ENCODE measurements at regions not wholly inside any gene's neighbourhood (a gene's known extent, or its start where the extent isn't known, plus 50 kb on each side); places are given as distances from the start of the nearest gene placed in this dataset.
"Not testable (repeated sequence)": the region's sequence is repeated elsewhere in the genome, so short reads cannot be mapped to it uniquely, and the experiment has no call there.

DNA sequence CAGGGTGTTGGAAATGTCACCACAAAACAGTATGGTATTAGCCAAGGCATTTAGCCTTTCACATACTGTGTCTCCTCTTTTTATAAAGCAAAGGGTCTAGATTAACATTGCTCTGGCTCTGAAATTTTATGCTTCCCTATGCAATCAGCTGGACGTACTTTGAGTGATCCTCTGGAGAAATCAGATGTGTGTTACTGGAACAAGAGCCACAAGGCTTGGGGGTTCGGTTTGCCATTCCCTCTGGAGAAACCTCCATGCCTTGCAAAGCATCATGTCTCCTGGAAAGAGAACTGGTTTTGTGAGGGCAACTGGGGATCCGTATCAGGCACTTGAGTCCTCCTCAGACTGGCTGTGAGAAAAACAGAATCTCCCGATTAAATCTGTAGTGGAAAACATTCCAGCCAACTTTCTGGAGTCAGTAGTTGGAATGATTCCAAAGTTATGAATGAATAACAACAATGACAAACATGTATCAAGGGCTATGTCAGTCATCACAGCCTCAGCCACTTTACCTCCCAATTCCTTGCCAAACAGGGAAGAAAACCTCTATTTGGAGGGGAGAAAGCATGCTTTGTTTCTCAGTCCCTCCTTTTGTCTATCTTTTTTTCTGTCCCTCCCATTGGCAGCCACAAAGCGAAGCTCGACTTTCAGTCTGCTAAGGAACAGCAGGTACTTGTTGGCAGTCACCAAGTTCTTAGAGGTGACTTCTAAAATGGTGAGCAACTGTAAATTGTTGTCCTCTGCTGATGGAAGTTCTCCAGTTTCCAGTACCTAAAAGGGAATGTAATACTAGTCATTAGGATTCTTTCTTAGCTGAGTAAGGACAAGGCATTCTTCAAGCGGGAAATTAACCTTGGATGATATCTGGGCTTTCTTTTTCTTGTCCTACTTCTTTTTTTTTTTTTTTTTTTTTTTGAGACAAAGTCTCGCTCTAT, 864.8 kb upstream of the AUTS2 start:
- DNase-seq, result no peak

DNA sequence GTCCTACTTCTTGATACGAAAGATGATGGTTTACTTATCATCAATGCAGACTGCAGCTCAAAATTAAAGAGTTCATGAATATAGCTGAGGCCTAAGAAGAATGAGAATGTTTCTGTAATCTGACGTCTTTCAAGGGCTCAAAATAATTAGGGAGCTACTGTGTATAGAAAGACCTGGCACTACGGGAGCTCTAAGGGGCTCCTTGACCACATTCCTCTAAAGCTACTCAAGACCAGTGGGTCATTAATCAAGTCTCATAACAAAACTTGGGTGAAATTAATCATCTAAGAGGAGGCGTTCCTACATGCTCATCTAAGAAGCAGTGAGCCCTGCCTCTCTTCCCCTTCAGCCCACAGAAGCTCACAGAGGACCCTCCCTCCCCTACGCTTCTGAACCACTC, 863.8 kb upstream of the AUTS2 start:
- DNase-seq, result no peak

DNA sequence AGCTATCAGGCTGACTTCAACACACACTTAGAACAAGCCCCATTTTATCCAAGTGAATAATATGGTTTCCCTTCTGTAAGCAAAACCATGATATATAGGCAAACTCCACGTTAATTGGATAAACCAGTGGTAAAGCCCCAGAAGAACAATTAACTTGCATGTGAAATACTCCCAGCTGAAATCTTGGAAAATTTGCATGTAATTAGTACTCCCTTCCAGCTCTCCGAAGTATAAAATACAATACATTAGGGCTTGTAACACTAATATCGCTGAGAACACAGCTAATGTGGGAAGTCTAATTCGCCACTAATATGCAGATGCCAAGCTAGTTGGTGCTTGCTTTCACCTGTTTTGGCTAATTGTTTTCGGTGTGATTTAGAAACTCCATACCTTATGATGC, 859.0 kb upstream of the AUTS2 start:
- no peak for DNase-seq

DNA sequence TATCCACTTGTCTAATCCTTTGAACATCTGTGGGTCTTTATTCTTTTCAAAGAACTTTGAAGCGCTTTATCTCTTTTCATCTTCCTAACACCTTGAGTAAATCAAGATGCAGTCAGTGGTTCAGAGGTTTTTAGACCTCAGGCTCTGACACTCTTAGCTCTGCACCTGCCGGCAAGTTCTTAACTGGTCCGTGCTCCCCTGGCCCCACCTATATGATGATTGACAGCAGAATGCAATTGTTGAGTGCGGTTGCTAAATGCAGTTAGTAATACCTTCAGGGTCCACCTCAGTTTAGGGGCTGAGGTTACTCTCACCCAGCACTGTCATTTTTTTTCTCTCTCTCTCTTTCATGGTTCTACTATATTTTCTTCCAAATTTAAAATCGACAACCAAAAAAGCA, 854.2 kb upstream of the AUTS2 start:
- DNase-seq, result no peak

DNA sequence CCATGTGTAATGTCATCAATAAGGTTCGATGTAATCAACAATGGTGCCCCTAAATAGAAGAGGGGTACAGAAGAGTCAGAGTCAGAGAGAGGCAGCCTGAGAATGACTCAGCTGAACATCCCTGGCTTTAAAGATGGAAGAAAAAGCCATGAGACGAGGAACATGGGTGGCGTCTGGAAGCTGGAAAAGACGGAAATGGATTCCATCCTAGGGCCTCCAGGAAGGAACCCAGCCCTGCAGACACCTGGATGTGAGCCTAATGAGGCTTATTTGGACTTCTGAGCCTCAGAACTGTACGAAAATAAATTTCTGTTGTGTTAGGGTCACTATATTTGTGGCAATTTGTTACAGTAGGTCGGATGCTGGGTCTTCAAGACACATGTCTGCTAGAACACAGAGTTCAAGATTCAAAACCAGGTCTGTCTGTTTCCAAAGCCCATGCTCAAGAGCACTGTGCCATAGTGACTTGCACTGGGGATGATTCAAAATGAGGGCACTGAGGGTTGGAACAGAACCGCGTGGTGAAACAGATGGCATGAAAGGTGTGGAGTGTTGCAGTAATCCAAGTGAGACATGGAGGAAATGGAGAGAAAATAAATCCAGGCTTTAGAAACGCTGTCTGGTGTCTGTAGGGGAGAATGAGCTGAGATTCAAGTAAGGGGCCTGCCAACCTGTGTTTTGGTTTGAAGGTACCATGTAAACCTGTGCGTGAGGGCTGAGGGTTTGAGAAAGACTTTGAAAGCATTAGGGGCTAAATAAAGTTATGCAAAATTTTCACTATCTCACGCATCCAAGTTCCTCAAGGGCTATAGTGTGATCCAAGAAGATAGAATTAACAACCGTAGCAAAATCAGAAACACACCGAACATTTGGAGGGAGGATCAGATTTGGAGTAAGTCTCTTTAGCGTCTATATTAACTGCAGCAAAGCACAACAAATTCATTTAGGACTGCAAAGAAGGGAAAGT, 849.1 kb upstream of the AUTS2 start:
- no peak for DNase-seq

DNA sequence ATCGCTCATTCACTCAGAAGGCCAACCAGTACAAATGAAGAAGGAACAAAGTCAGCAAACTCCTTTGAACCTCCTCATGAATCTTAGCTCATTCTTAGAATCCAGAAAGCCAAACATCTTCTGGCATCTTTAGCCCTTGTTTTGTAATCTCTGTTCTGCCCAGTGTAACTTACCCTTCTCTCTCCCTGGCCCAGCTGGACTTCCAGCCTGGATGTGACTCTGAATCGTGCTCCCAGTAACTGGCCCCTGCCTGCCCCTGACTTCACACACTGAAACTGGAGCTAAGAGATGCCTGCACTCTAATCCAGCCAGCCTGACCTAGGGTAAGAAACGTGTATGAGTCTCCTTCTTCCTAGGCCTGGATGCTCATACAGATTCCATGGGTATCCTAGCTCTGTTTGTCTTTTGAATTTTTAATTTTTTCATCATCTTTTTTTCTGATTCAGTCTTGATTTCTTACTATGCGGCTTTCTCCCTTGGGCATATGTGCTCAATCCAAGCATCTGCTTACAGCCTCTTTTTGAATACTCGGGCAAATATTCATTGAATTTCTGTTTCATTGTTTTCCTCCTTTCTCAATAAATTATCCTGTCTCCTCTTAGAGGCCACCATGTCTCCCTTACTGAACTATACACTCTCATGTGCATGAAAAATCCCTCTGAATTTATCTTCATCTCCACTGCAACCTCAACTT, 845.6 kb upstream of the AUTS2 start:
- DNase-seq, result no peak

DNA sequence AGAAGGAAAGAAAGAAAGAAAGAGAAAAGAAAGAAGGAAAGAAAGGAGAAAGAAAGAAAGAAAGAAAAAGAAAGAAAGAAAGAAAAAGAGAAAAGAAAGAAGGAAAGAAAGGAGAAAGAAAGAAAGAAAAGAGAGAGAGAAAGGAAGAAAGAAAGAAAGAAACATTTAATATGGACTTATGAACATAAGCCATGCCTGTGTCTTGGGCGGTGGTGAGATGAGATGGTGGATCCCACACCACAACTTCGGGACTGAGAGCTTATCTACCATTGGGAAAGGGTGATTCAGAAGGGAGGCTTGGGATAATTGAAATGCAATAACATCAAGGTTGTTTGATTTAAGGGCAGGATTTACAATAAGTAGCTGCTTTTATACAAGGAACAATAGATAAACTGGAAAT, 843.9 kb upstream of the AUTS2 start:
- DNase-seq, result no peak

DNA sequence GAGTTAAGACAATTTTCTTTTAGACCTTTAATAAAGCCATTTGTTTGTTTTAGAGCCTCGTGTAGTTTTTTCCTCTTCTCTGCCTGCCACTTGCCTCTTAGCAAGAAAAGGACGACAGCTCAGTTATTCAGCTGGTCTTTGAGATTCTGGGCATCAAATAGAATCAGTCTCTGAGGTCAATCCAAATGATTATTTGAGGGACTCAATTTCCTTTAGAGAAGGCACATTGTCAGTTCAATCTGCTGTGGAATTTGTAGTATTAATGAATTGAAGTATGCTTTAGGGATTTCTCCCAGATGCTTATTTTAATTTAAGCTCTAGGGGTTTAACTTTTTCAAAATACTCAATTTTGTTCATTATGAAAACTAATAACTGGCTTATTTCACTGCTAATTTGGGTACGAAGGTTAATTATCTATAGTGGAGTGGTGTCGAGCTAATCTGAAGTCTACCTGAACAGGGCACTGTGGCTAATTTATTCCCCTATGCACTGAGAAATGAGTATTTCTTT, 841.2 kb upstream of the AUTS2 start:
- DNase-seq, result no peak

DNA sequence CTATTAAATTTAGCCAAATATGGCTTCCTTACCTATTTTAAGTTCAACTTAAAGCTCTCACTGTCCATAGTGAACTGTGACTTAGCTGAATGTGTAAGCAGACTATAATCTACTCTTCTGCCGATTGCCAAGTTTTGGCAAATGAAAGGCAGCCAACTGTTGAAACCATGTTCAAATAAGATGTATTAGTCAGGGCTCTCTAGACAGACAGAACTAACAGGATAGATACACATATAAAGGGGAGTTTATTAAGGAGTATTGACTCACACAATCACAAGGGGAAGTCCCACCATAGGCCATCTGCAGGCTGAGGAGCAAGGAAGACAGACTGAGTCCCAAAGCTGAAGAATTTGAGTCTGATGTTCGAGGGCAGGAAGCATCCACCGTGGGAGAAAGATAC, 837.7 kb upstream of the AUTS2 start:
- DNase-seq, result no peak

DNA sequence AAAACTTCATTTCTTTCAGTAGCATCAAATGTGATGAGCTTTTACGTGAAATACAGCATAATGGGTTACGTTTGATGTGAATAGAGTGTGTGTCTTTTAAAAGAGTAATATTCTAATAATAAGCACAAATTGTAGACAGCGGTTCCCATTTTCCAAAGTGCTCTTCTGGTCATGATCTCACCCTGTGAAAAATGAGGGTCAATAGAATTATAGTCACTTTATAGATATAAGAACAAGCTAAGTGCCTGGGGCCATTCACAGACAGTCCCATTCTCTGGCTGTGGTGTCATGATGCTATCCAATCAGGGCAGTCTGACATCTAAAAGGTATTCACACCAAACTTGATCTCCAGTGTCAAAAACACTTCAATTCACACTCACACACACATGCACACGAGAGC, 830.8 kb upstream of the AUTS2 start:
- no peak for DNase-seq

DNA sequence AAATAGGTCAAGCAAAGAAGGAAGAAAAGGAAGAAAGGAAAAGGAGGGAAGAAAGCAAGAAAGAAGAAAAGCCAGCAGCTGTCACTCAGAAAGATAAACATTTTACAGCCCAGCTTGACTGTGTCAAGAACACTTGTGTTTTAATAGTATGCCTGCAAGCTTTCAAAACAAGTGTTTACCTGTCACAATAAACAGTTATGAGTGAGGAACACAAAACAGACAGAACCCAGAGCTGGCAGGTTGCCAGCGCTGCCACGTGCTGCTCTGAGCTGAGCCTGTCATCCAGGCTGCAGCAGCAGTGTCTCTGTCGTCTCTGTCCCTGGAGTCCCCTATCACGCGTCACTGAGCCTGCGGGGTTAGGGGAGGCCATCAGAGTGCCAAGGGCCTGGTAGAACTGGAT, 827.6 kb upstream of the AUTS2 start:
- no peak for DNase-seq

DNA sequence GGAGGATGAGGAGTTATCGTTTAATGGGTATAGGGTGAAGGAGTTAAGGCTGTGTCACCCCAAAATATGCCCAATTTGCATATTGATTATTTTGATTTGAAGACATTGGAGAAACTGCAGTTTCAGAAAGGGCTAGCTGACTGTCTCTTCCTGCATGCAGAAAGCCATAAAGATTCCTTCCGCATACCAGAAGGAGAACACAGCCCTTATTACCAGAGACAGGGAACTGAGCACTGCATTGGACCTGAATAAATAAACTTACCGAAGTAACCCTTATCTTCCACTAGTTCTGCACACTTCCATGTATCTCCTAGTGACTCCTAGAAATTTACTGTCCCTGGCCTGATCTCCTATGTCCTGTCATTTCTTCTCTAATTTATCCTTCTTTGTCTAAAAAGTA, 821.9 kb upstream of the AUTS2 start:
- no peak for DNase-seq

DNA sequence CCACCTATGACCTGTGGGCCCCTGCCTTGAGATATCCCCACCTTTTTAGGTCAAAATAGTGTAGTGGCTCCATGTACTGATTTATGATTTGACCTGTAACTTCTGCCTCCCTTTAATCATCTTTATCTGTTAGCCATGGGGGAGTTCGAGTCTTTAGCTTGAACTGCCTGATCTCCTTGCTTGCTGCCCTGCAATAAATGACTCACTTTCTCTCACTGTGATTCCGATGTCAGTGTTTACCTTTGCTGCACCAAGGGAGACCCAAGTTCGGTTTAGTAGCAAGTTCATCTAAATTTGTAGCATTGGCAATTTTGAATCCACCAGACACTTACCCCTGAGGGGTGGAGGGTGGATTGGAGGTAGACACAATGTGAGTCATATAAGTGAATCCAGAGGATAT, 814.6 kb upstream of the AUTS2 start:
- no peak for DNase-seq

DNA sequence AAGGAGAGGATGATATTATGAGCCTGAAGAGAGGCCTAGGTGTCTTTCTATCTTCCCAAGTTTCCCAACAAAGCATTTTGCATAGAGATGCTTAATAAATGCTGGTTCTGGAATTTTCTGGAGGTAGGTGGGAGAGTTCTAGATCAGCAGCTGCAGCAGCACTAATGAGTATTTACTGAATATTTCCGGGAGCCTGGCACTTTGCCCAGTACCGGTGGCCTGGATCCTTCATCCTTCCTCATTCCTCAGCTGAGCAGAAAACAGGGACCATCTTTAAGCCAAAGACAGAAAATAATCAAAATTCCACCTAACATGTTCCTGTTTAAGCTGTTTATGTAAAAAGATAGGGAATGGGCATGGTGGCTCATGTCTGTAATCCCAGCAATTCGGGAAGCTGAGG, 813.2 kb upstream of the AUTS2 start:
- DNase-seq, result no peak

DNA sequence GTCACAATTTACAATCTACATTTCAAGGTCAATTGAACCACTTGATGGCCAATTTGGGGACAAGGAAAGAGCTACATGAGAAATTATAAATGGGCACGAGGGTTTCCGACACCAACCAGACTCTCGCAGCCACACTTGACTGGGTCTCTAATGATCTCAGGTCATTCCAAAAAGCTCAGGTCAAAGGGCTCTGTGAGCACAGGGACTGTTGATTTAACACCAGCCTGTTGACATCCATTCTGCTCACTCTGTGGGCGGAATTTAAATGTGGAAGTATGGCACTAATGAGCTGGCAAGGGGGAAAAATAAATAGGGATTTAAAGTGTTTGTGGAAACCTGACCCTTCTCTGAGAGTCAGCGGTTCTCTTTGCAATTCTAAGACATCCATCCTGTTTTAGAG, 810.7 kb upstream of the AUTS2 start:
- no peak for DNase-seq

DNA sequence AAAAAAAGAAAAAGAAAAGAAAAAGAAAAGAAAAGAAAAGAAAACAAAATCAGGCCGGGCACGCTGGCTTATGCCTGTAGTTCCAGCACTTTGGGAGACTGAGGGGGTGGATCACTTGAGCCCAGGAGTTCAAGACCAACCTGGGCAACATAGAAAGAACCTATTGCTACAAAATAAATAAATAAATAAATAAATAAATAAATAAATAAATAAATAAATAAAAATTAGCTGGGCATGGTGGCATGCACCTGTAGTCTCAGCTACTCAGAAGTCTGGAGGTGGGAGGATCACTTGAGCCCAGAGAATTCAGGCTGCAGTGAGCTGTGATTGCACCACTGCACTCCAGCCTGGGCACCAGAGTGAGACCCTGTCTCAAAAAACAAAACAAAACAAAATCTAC, 809.7 kb upstream of the AUTS2 start:
- not testable (repeated sequence) for DNase-seq

DNA sequence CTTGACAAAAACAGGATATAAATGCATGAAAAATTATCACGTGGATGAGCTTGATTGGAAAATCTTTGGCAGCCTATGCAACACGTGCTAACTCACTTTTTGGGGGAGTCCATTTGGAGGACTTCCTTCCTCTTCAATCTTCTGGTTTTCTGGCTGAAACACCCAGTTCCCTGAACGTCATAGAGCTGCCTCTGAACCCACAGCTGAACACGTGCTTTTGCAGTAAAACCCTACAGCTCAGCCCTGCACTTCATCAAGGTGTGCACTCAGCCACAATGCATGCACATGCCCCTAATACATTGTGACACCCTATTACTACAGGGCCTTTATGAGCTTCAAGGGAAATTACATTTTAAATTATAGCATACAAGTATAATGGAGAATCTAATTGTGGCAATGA, 808.7 kb upstream of the AUTS2 start:
- DNase-seq, result no peak

DNA sequence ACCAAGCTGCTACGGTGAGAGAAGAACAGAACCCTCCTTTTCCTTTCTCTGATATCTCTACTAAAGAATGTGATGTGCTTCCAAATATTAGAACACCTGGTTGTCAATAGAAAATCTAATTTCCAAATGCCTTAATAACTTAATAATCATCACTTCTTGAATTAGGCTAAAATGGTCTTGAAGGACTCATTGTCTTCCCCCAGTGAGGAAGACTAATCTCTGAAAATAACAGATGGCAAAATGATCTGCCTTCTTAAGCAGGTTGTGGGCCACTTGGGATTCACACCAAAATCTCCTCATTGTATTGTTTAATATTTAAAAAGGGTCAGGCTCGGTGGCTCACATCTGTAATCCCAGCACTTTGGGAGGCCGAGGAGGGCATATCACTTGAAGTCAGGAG, 805.9 kb upstream of the AUTS2 start:
- no peak for DNase-seq

DNA sequence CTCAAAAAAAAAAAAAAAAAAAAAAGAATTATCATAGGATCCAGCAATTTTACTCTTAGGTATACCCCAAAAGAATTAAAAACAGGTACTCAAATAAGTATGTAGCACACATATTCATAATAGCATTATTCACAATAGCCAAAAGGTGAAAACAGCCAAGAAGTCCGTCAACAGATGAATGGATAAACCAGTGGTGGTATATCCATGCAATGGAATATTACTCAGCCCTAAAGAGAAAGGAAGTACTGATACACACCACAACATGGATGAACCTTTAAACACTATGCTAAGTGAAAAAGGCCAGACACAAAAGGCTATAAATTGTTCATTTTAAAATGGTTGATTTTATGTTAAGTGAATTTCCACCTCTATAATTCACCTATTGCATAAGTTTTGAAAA, 804.8 kb upstream of the AUTS2 start:
- no peak for DNase-seq

DNA sequence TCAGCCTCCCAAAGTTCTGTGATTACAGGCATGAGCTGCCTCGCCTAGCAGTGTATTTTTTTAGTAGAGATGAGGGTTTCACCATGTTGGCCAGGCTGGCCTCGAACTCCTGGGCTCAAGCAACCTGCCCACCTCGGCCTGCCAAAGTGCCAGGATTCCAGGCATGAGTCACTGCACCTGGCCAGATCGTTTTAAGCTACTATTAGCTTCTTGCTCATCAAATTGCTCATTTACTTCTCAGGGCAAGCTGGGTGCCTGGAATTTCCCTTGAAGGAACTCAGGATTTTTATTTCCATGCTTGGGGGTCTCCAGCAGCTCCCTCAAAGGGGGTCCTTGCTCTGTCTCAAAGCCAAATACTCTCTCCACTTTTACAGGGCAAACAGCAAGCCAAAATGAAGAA, 798.0 kb upstream of the AUTS2 start:
- no peak for DNase-seq

DNA sequence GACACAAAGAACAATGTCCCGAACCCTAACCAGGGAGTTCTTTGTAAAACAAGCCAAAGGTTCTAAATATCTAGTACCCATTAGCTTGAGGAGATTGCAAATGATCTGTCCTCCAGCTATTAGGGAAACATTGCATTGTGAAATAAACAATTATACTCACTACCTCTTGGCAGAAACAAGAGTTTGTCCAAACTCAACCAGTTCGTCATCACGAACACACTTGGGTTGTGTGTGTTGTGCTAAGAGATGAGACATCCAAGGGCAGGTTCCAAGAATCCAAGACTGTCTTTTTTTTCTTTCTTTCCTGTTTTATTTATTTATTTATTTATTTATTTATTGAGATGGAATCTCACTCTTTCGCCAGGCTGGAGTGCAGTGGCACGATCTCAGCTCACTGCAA, 793.1 kb upstream of the AUTS2 start:
- DNase-seq, result no peak

DNA sequence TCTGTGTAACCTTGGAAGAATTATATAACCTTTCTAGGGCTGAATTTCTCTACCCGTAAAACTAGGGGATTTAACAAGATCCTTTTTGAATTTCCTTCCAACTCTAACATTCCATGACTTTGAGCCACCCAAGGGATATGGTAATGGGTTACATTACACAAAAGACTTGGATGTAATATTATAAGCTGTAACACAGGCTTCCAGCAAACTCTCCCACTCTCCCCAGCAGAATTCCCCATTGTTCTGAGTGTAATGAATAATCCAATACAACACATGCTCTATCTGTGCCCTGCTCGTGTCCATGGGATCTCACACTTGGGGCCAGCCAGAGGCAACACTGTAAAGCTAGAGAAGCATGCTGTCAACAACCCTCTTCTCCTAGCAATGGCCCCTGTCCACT, 790.6 kb upstream of the AUTS2 start:
- DNase-seq, result no peak

DNA sequence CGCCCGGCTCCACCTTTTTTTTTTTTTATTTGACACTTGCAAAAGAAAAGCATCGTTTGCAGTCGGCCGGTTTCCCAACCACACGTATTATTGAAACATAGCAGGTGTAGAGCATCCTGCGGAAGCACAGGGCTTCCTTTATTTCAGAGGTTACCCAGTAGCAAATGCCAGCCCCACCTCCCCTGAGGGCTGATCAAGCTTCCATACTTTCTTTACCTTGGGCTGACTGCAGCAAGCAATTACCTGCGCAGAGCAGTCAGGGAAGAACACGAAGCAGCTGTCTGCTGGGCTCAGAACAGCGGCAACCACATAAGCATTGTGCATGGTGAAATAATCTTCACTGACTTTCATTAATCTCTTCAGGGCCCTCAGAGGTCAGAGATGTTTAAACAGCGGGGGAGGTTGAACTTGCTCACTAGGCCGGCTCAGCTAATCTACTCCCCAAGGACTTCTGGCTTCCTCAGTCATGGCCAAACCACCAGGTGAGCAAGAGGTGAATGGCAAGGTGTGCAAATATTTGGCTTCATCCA, 784.7 kb upstream of the AUTS2 start:
- DNase-seq, result no peak
